Neural progenitor cell (in vitro differentiated cells): ENCODE measurements at regions not wholly inside any gene's neighbourhood (a gene's known extent, or its start where the extent isn't known, plus 50 kb on each side); places are given as distances from the start of the nearest gene placed in this dataset.

ENCODE experiments used
- DNase-seq: peaks from one replicate; pipeline ENCODE4 v3.0.0-alpha.2; 2016; ENCODE audit warnings: low spot score
- H2AFZ ChIP-seq: fragments of 200-600 bp; sonication (generic); replicated peaks from 2 replicates; pipeline ENCODE4 v1.6.1; 2016; ENCODE audit warnings: antibody characterized with exemption
- H3F3A ChIP-seq: fragments of 200-600 bp; sonication (generic); 2 replicates; pipeline ENCODE4 v1.6.1; 2016; ENCODE audit warnings: antibody characterized with exemption, low read depth
- H3K27ac ChIP-seq: fragments of 200-600 bp; sonication (generic); 2 replicates; pipeline ENCODE4 v1.5.1; 2016; ENCODE audit warnings: mild to moderate bottlenecking
- H3K27me3 ChIP-seq: fragments of 200-600 bp; sonication (generic); 2 replicates; pipeline ENCODE4 v1.6.1; 2016; ENCODE audit warnings: mild to moderate bottlenecking, moderate library complexity
- H3K36me3 ChIP-seq: fragments of 200-600 bp; sonication (generic); 2 replicates; pipeline ENCODE4 v1.5.1; 2016
- H3K4me1 ChIP-seq: fragments of 200-600 bp; sonication (generic); 2 replicates; pipeline ENCODE4 v1.6.1; 2016; ENCODE audit warnings: mixed run types
- H3K4me2 ChIP-seq: fragments of 200-600 bp; sonication (generic); 2 replicates; pipeline ENCODE4 v1.6.1; 2016
- H3K4me3 ChIP-seq: fragments of 200-600 bp; sonication (generic); 2 replicates; pipeline ENCODE4 v1.5.1; 2016
- H3K79me2 ChIP-seq: fragments of 200-600 bp; sonication (generic); 2 replicates; pipeline ENCODE4 v1.6.1; 2016; ENCODE audit warnings: low read depth
- H3K9ac ChIP-seq: fragments of 200-600 bp; sonication (generic); 2 replicates; pipeline ENCODE4 v1.6.1; 2016
- H3K9me3 ChIP-seq: fragments of 200-600 bp; sonication (generic); 2 replicates; pipeline ENCODE4 v1.5.1; 2016; ENCODE audit warnings: low read depth
- H4K20me1 ChIP-seq: fragments of 200-600 bp; sonication (generic); 2 replicates; pipeline ENCODE4 v1.6.1; 2016; ENCODE audit warnings: low read depth
- H3K27ac Mint-ChIP-seq: 3 replicates; pipeline ENCODE4 v1.8.0; 2021; ENCODE audit warnings: mixed read lengths
- H3K27me3 Mint-ChIP-seq: 2 replicates; pipeline ENCODE4 v1.8.0; 2022; ENCODE audit warnings: low read depth, mild to moderate bottlenecking, inconsistent platforms, moderate library complexity, mixed read lengths; ENCODE audit not compliant: insufficient read depth
- H3K36me3 Mint-ChIP-seq: 3 replicates; pipeline ENCODE4 v1.8.0; 2021; ENCODE audit warnings: mixed read lengths
- H3K4me1 Mint-ChIP-seq: 3 replicates; pipeline ENCODE4 v1.8.0; 2021; ENCODE audit warnings: mixed read lengths
- H3K4me3 Mint-ChIP-seq: 3 replicates; pipeline ENCODE4 v1.8.0; 2021; ENCODE audit warnings: mild to moderate bottlenecking, moderate library complexity, mixed read lengths
- H3K9me3 Mint-ChIP-seq: 3 replicates; pipeline ENCODE4 v1.8.0; 2020; ENCODE audit warnings: mixed read lengths
- EZH2 ChIP-seq: fragments of 200-600 bp; sonication (generic); IDR thresholded peaks from 2 replicates; pipeline ENCODE4 v1.6.1; 2017; ENCODE audit warnings: antibody characterized with exemption, mild to moderate bottlenecking, moderate library complexity
- EZH2phosphoT487 ChIP-seq: fragments of 200-600 bp; sonication (generic); IDR thresholded peaks from 2 replicates; pipeline ENCODE4 v1.6.1; 2017; ENCODE audit warnings: antibody characterized with exemption
- TF ChIP-seq, protein P1 (sequence below): fragments of 200-600 bp; sonication (generic); IDR thresholded peaks from 2 replicates; pipeline ENCODE4 v1.5.1; 2017; ENCODE audit warnings: antibody characterized with exemption, mild to moderate bottlenecking

DNA sequence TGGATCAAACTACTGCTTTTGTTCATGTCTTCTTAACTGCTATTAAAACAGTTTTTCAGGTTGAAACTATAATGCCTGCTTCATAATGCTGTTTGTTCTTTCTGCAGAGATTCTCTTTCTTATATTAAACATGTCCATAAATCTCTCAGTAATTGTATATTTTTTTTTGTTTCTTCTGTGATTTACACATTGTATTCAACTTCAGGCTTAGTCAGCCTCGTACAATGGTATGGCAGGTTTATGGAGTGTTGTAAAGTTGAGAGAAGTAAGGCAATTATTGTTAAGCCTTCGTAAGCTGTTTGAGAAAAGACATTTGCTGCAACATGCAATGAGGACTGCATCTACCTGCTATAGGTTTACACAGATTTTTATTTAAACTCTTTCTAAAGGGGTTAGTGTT, 977.1 kb downstream of the DIPK2A start:
- H2AFZ ChIP-seq, result no peak overlapping the region
- H4K20me1 ChIP-seq, result no peaks in the 10 kb centered on the region
- no peaks in the 10 kb centered on the region for H3K79me2 ChIP-seq
- H3K9ac ChIP-seq, result no peak overlapping the region
- no peaks in the 10 kb centered on the region for H3K36me3 Mint-ChIP-seq
- H3F3A ChIP-seq, result no peaks in the 10 kb centered on the region
- H3K36me3 ChIP-seq, result no peaks in the 10 kb centered on the region
- no peak overlapping the region for H3K4me3 Mint-ChIP-seq
- peaks cover 5% of the 10 kb centered on the region for H3K9me3 Mint-ChIP-seq
- H3K4me1 ChIP-seq, result no peaks in the 10 kb centered on the region
- H3K4me2 ChIP-seq, result no peak overlapping the region
- DNase-seq, result no peak
- H3K4me1 Mint-ChIP-seq, result no peaks in the 10 kb centered on the region
- H3K27me3 ChIP-seq, result no peaks in the 10 kb centered on the region
- H3K9me3 ChIP-seq, result no peaks in the 10 kb centered on the region
- no peak overlapping the region for H3K27ac Mint-ChIP-seq
- TF ChIP-seq EZH2 (no peak), EZH2phosphoT487 (no peak)
- TF ChIP-seq, protein P1, sequence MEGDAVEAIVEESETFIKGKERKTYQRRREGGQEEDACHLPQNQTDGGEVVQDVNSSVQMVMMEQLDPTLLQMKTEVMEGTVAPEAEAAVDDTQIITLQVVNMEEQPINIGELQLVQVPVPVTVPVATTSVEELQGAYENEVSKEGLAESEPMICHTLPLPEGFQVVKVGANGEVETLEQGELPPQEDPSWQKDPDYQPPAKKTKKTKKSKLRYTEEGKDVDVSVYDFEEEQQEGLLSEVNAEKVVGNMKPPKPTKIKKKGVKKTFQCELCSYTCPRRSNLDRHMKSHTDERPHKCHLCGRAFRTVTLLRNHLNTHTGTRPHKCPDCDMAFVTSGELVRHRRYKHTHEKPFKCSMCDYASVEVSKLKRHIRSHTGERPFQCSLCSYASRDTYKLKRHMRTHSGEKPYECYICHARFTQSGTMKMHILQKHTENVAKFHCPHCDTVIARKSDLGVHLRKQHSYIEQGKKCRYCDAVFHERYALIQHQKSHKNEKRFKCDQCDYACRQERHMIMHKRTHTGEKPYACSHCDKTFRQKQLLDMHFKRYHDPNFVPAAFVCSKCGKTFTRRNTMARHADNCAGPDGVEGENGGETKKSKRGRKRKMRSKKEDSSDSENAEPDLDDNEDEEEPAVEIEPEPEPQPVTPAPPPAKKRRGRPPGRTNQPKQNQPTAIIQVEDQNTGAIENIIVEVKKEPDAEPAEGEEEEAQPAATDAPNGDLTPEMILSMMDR, result no peak
- H3K27ac ChIP-seq, result no peak overlapping the region
- no peak overlapping the region for H3K4me3 ChIP-seq
- H3K27me3 Mint-ChIP-seq, result no peaks in the 10 kb centered on the region

- no peak overlapping the region for H3K4me3 Mint-ChIP-seq
- TF ChIP-seq EZH2phosphoT487 (no peak), EZH2 (no peak)
- TF ChIP-seq, protein P1, result no peak
- Histone ChIP-seq H2AFZ (no peak overlapping the region), H3K9me3 (no peaks in the 10 kb centered on the region), H3F3A (no peaks in the 10 kb centered on the region), H3K36me3 (no peaks in the 10 kb centered on the region), H3K9ac (no peak overlapping the region), H3K4me2 (no peak overlapping the region), H3K27me3 (no peaks in the 10 kb centered on the region), H3K79me2 (no peaks in the 10 kb centered on the region), H3K4me3 (no peak overlapping the region), H3K4me1 (no peaks in the 10 kb centered on the region), H3K27ac (no peak overlapping the region), H4K20me1 (no peaks in the 10 kb centered on the region)
- no peak overlapping the region for H3K27ac Mint-ChIP-seq
- H3K4me1 Mint-ChIP-seq, result no peaks in the 10 kb centered on the region
- DNase-seq, result no peak
- H3K9me3 Mint-ChIP-seq, result no peaks in the 10 kb centered on the region
- H3K36me3 Mint-ChIP-seq, result no peaks in the 10 kb centered on the region
- H3K27me3 Mint-ChIP-seq, result peaks cover 2% of the 10 kb centered on the region
Observed at GRCh38 chr3:144953959-144954358, 982.3 kb downstream of the DIPK2A start.

GRCh38 chr3:144957398-144958101, 985.9 kb downstream of the DIPK2A start:
- no peaks in the 10 kb centered on the region for H3K9me3 Mint-ChIP-seq
- H3K4me2 ChIP-seq, result no peak overlapping the region
- no peaks in the 10 kb centered on the region for H3K4me1 Mint-ChIP-seq
- TF ChIP-seq, protein P1, result no peak
- TF ChIP-seq EZH2phosphoT487, result no peak
- TF ChIP-seq EZH2, result no peak
- H3K4me1 ChIP-seq, result no peaks in the 10 kb centered on the region
- H2AFZ ChIP-seq, result no peak overlapping the region
- H3F3A ChIP-seq, result no peaks in the 10 kb centered on the region
- no peaks in the 10 kb centered on the region for H4K20me1 ChIP-seq
- no peak overlapping the region for H3K9ac ChIP-seq
- H3K27me3 Mint-ChIP-seq, result peaks cover 2% of the 10 kb centered on the region
- H3K36me3 Mint-ChIP-seq, result no peaks in the 10 kb centered on the region
- no peak for DNase-seq
- H3K27me3 ChIP-seq, result no peaks in the 10 kb centered on the region
- H3K4me3 Mint-ChIP-seq, result no peak overlapping the region
- no peaks in the 10 kb centered on the region for H3K79me2 ChIP-seq
- no peak overlapping the region for H3K27ac ChIP-seq
- no peaks in the 10 kb centered on the region for H3K9me3 ChIP-seq
- no peak overlapping the region for H3K27ac Mint-ChIP-seq
- no peaks in the 10 kb centered on the region for H3K36me3 ChIP-seq
- H3K4me3 ChIP-seq, result no peak overlapping the region
